GM18511 (cell line): ENCODE measurements at regions not wholly inside any gene's neighbourhood (a gene's known extent, or its start where the extent isn't known, plus 50 kb on each side); places are given as distances from the start of the nearest gene placed in this dataset.
"Not testable (repeated sequence)": the region's sequence is repeated elsewhere in the genome, so short reads cannot be mapped to it uniquely, and the experiment has no call there.

Source experiments
- ATAC-seq: cut with Tn5 transposase; IDR thresholded peaks from one replicate; pipeline ENCODE4 v1.9.1; 2021; ENCODE audit warnings: mild to moderate bottlenecking, moderate library complexity; ENCODE audit not compliant: unreplicated experiment

- peak; percentile 60 for ATAC-seq
Observed at GRCh38 chr9:81083854-81084512, 605.4 kb downstream of the TLE1 start.

- ATAC-seq, result no peak
Observed at GRCh38 chr9:81083067-81083466, 606.3 kb downstream of the TLE1 start.

GRCh38 chr9:81082221-81082620 is 607.1 kb downstream of the TLE1 start:
- ATAC-seq, result no peak

GRCh38 chr9:81080900-81081299 is 608.4 kb downstream of the TLE1 start:
- ATAC-seq, result no peak

GRCh38 chr9:81080185-81080584 is 609.2 kb downstream of the TLE1 start:
- no peak for ATAC-seq

- ATAC-seq, result no peak
Observed at GRCh38 chr9:81079055-81079454, 610.3 kb downstream of the TLE1 start.

- ATAC-seq, result no peak
Observed at GRCh38 chr9:81078555-81078954, 610.8 kb downstream of the TLE1 start.

- ATAC-seq, result no peak
Observed at GRCh38 chr9:81077572-81077971, 611.8 kb downstream of the TLE1 start.

- ATAC-seq, result no peak
Observed at GRCh38 chr9:81076131-81076530, 613.2 kb downstream of the TLE1 start.

GRCh38 chr9:81074221-81074620 is 615.1 kb downstream of the TLE1 start:
- ATAC-seq, result no peak

- no peak for ATAC-seq
Observed at GRCh38 chr9:81073821-81074220, 615.5 kb downstream of the TLE1 start.

GRCh38 chr9:81072758-81073157 is 616.6 kb downstream of the TLE1 start:
- ATAC-seq, result no peak

GRCh38 chr9:81071108-81071507 is 618.2 kb downstream of the TLE1 start:
- no peak for ATAC-seq

- no peak for ATAC-seq
Observed at GRCh38 chr9:81070689-81071088, 618.7 kb downstream of the TLE1 start.

GRCh38 chr9:81069923-81070322 is 619.4 kb downstream of the TLE1 start:
- ATAC-seq, result no peak

GRCh38 chr9:81069038-81069795 is 620.1 kb downstream of the TLE1 start:
- ATAC-seq, result no peak

- not testable (repeated sequence) for ATAC-seq
Observed at GRCh38 chr9:81062995-81063394, 626.4 kb downstream of the TLE1 start.

- ATAC-seq, result no peak
Observed at GRCh38 chr9:81058782-81059181, 630.6 kb downstream of the TLE1 start.

- no peak for ATAC-seq
Observed at GRCh38 chr9:81053298-81054025, 635.9 kb downstream of the TLE1 start.

- ATAC-seq, result no peak
Observed at GRCh38 chr9:81052846-81053245, 636.5 kb downstream of the TLE1 start.

GRCh38 chr9:81047280-81047679 is 642.1 kb downstream of the TLE1 start:
- ATAC-seq, result no peak

- no peak for ATAC-seq
Observed at GRCh38 chr9:81045658-81046057, 643.7 kb downstream of the TLE1 start.
